Endothelial cell (in vitro differentiated cells): ENCODE measurements at regions not wholly inside any gene's neighbourhood (a gene's known extent, or its start where the extent isn't known, plus 50 kb on each side); places are given as distances from the start of the nearest gene placed in this dataset.

Experiments
- DNase-seq: peaks from one replicate; pipeline ENCODE4 v3.0.0; 2021; ENCODE audit warnings: low spot score
- H3K27ac Mint-ChIP-seq: one replicate; pipeline ENCODE4 v1.8.0; 2021; ENCODE audit warnings: mixed read lengths, inconsistent platforms; ENCODE audit not compliant: unreplicated experiment
- H3K27me3 Mint-ChIP-seq: one replicate; pipeline ENCODE4 v1.8.0; 2021; ENCODE audit warnings: mild to moderate bottlenecking, moderate library complexity, mixed read lengths, inconsistent platforms; ENCODE audit not compliant: unreplicated experiment
- H3K36me3 Mint-ChIP-seq: one replicate; pipeline ENCODE4 v1.8.0; 2021; ENCODE audit warnings: mild to moderate bottlenecking, low read depth, mixed read lengths, inconsistent platforms; ENCODE audit not compliant: unreplicated experiment
- H3K4me1 Mint-ChIP-seq: one replicate; pipeline ENCODE4 v1.8.0; 2021; ENCODE audit warnings: mild to moderate bottlenecking, mixed read lengths, inconsistent platforms; ENCODE audit not compliant: unreplicated experiment
- H3K4me3 Mint-ChIP-seq: one replicate; pipeline ENCODE4 v1.8.0; 2021; ENCODE audit warnings: mild to moderate bottlenecking, mixed read lengths, inconsistent platforms; ENCODE audit not compliant: unreplicated experiment
- H3K9me3 Mint-ChIP-seq: one replicate; pipeline ENCODE4 v1.8.0; 2021; ENCODE audit warnings: mixed read lengths, inconsistent platforms; ENCODE audit not compliant: unreplicated experiment
- TF ChIP-seq, protein P1 (sequence below): fragments of 200-600 bp; sonication (generic); IDR thresholded peaks from one replicate; pipeline ENCODE4 v1.5.0; 2021; ENCODE audit warnings: antibody characterized with exemption; ENCODE audit not compliant: unreplicated experiment

DNA sequence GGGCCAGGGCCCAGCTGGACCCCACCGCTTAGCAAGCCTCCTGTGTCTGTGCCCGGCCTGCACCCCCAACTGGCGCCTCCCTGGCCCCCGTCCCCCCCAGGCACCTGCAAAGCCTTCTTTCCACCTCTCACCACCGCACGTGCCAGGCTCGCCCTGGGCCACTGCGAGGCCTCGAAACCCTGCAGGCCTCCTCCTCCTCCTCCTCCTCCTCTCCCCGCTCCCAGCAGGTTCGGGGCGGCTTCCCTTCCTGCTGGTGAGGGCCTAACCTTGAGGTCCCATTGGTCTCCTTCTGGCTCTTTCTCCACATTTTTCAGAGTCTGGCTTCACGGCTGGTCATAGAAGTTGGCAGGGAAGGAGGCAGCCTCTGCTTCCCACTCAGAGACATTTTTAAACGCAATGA is 76.8 kb upstream of the GATA5 start:
- Mint-ChIP-seq H3K4me1 (no peaks in the 10 kb centered on the region), H3K9me3 (no peaks in the 10 kb centered on the region), H3K27me3 (peaks cover 13% of the 10 kb centered on the region), H3K36me3 (no peaks in the 10 kb centered on the region), H3K4me3 (peak overlapping the region; percentile 53), H3K27ac (no peak overlapping the region)
- TF ChIP-seq, protein P1, sequence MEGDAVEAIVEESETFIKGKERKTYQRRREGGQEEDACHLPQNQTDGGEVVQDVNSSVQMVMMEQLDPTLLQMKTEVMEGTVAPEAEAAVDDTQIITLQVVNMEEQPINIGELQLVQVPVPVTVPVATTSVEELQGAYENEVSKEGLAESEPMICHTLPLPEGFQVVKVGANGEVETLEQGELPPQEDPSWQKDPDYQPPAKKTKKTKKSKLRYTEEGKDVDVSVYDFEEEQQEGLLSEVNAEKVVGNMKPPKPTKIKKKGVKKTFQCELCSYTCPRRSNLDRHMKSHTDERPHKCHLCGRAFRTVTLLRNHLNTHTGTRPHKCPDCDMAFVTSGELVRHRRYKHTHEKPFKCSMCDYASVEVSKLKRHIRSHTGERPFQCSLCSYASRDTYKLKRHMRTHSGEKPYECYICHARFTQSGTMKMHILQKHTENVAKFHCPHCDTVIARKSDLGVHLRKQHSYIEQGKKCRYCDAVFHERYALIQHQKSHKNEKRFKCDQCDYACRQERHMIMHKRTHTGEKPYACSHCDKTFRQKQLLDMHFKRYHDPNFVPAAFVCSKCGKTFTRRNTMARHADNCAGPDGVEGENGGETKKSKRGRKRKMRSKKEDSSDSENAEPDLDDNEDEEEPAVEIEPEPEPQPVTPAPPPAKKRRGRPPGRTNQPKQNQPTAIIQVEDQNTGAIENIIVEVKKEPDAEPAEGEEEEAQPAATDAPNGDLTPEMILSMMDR = no peak
- DNase-seq = no peak

DNA sequence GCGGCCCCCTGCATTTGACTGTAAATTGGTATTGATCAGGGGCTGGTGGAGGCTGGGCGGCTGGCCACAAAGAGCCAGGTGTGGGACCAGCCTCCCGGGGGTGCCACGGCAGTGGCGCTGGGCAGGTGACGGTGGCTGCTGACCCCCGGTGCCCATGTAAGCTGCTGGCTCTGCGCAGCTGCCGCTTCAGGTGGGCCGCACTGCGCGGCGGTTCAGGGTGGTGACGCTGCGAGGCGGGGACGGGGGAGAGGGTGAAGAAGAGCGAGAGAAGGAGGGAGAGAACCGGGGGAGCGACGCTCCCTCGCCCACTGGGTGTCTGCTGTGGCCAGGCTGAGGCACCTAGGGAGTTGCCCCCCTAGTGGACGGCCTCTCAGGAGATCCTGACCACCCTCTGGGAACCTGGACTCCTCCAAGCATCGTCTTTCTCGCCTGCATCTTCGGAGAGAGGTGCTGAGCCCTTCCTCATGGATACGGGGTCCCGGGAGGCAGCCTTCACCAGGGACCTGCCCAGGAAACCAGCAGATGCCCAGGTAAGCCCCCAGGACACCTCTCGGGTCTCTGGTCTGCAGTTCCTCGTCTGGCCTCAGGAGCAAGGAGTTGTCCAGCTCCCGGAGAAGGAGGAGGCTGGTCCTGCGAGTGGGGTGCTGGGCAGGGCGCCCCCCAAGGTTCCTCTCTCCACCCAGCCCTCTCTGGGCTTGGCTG is 77.5 kb upstream of the GATA5 start:
- H3K9me3 Mint-ChIP-seq = no peaks in the 10 kb centered on the region
- no peak overlapping the region for H3K27ac Mint-ChIP-seq
- DNase-seq = no peak

DNA sequence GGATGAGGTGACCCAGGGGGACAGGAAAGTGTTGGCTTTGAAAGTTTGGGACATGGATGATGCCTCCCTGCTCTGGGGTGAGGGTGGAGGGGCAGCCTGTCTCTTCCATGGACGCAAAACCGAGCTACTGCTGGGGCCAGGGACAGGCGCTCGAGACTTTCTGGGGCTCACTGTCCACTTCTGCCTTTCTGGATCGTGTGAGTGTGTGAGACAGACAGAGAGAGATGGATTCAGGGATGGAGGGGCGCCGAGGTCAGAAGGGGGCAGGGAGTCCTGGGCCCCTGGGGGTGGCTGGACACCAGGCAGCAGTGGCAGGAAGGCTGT is 78.0 kb upstream of the GATA5 start:
- TF ChIP-seq, protein P1 = no peak
- DNase-seq = no peak
- Mint-ChIP-seq H3K27me3 (peaks cover 17% of the 10 kb centered on the region), H3K9me3 (no peaks in the 10 kb centered on the region), H3K4me1 (no peaks in the 10 kb centered on the region), H3K27ac (no peak overlapping the region), H3K4me3 (no peak overlapping the region), H3K36me3 (no peaks in the 10 kb centered on the region)

More for the DNA sequence above, 77.5 kb upstream of the GATA5 start:
- Mint-ChIP-seq H3K4me3 (no peak overlapping the region), H3K27me3 (peaks cover 14% of the 10 kb centered on the region), H3K36me3 (no peaks in the 10 kb centered on the region), H3K4me1 (no peaks in the 10 kb centered on the region)
- TF ChIP-seq, protein P1 = no peak

DNA sequence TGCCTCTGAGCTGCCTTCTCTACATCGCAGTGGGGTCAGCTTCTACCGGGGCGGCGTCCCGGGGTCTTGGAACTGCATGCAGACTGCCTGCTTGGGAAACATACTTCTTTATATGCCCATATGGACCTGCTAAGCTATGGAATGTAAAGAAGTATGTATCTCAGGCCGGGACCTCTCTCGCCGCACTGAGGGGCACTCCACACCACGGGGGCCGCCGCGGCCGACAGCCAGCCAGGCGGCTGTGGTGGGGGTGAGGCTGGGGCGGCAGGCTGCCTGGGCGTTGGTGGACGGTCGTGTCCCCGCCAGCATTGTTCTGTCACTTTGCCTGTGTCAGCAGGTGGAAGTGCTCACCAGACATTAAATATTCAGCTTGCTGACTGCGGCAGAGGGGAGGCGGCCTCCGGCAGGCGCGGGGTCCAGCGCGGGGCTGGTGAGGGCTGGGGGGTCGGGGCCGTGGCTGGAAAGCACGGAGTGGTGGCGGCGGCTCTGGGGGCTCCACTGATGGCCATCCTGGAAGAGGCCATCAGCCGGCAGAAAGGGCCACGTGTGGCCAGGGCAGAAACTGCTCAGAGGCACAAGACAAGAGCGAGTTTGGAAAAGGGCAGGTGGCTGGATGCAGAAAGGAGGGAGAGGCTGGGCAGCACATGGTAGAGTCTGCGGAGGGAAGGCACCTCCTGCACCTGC is 78.6 kb upstream of the GATA5 start:
- no peaks in the 10 kb centered on the region for H3K36me3 Mint-ChIP-seq
- H3K4me3 Mint-ChIP-seq = no peak overlapping the region
- no peaks in the 10 kb centered on the region for H3K9me3 Mint-ChIP-seq
- peaks cover 17% of the 10 kb centered on the region for H3K27me3 Mint-ChIP-seq
- DNase-seq = no peak
- H3K4me1 Mint-ChIP-seq = no peaks in the 10 kb centered on the region
- H3K27ac Mint-ChIP-seq = no peak overlapping the region
- TF ChIP-seq, protein P1 = no peak
